Endothelial cell of umbilical vein (primary cell): ENCODE measurements at regions not wholly inside any gene's neighbourhood (a gene's known extent, or its start where the extent isn't known, plus 50 kb on each side); places are given as distances from the start of the nearest gene placed in this dataset.

ENCODE experiments used
- BruUV-seq: library from RNA; stranded (reverse); fragments of 400-500 nt; replicated peaks from 2 replicates; lab custom pipeline; 2021; lab: Mats Ljungman, UMichigan
- CTCF ChIA-PET: fragments of 300-600, 350-600 bp; sonication (Branson Sonifier 250); formaldehyde crosslinking; loops from one replicate; lab custom pipeline; 2021; ENCODE audit warnings: antibody characterized with exemption, inconsistent platforms; lab: Charles Lee
- POLR2A ChIA-PET: fragments of 300-600, 350-600 bp; sonication (Branson Sonifier 250); formaldehyde crosslinking; loops from one replicate; lab custom pipeline; 2021; ENCODE audit warnings: antibody characterized with exemption, inconsistent platforms; lab: Charles Lee
- DNase-seq: peaks from one replicate; pipeline ENCODE4 v3.0.0-alpha.2; 2011; ENCODE audit warnings: low read depth, low spot score
- FAIRE-seq: peaks from 2 replicates; lab custom pipeline; 2011; peaks lifted over from hg19 to GRCh38; lab: Jason Lieb, UNC
- H2AFZ ChIP-seq: 2 replicates; pipeline ENCODE4 v1.6.0; 2012; ENCODE audit warnings: low read depth, low read length, control low read depth, inconsistent platforms
- H3K27ac ChIP-seq: 2 replicates; pipeline ENCODE4 v1.5.1; 2011; ENCODE audit warnings: low read depth, mild to moderate bottlenecking, control low read depth, low read length, moderate library complexity; ENCODE audit not compliant: insufficient read depth
- H3K27me3 ChIP-seq, 2 experiments: 2 replicates each; pipeline versions ENCODE4 v1.6.0 to v1.6.1; 2011; ENCODE audit warnings: low read length in 2 of 2, mixed read lengths in 1 of 2; ENCODE audit not compliant: control insufficient read depth in 2 of 2, insufficient read depth in 2 of 2
- H3K36me3 ChIP-seq, 2 experiments: 2 replicates in 1 of 2; 3 replicates in 1 of 2; pipeline ENCODE4 v1.5.1; 2011; ENCODE audit warnings: low read length in 2 of 2, mild to moderate bottlenecking in 1 of 2, moderate library complexity in 1 of 2; ENCODE audit not compliant: control insufficient read depth in 2 of 2, insufficient read depth in 2 of 2; ENCODE audit errors: extremely low read depth in 1 of 2
- H3K4me1 ChIP-seq: 3 replicates; pipeline ENCODE4 v1.5.1; 2011; ENCODE audit warnings: mild to moderate bottlenecking, low read length; ENCODE audit not compliant: control insufficient read depth, insufficient read depth; ENCODE audit errors: extremely low read depth
- H3K4me2 ChIP-seq: 2 replicates; pipeline ENCODE4 v1.6.1; 2011; ENCODE audit warnings: low read length, control low read depth, mixed read lengths; ENCODE audit not compliant: insufficient read depth
- H3K4me3 ChIP-seq, 3 experiments: fragments of 200-600 bp in 1 of 3; sonication (generic), shearing (Covaris generic) in 1 of 3; replicated peaks in 1 of 3; 2 replicates each; pipeline ENCODE4 v1.5.1; 2011 to 2016; ENCODE audit warnings: control low read depth in 3 of 3, low read length in 3 of 3, mild to moderate bottlenecking in 2 of 3, inconsistent platforms in 1 of 3, low read depth in 1 of 3, moderate library complexity in 1 of 3; ENCODE audit not compliant: insufficient read depth in 1 of 3
- H3K79me2 ChIP-seq: 2 replicates; pipeline ENCODE4 v1.6.0; 2012; ENCODE audit warnings: low read length, inconsistent platforms; ENCODE audit not compliant: control insufficient read depth, insufficient read depth
- H3K9ac ChIP-seq: replicated peaks from 2 replicates; pipeline ENCODE3; 2011; ENCODE audit warnings: low read length, control low read depth; ENCODE audit not compliant: insufficient read depth; ENCODE audit errors: extremely low read depth
- H3K9me1 ChIP-seq: replicated peaks from 3 replicates; pipeline ENCODE4 v1.6.0; 2011; ENCODE audit warnings: mild to moderate bottlenecking, low read length; ENCODE audit not compliant: control insufficient read depth, insufficient read depth; ENCODE audit errors: extremely low read depth
- H3K9me3 ChIP-seq: replicated peaks from 2 replicates; pipeline ENCODE4 v1.5.1; 2012; ENCODE audit warnings: low read length, inconsistent platforms; ENCODE audit not compliant: control insufficient read depth, insufficient read depth
- H4K20me1 ChIP-seq: replicated peaks from 2 replicates; pipeline ENCODE3; 2011; ENCODE audit warnings: mild to moderate bottlenecking, low read length; ENCODE audit not compliant: control insufficient read depth, insufficient read depth; ENCODE audit errors: extremely low read depth
- EZH2 ChIP-seq: IDR thresholded peaks from 2 replicates; pipeline ENCODE4 v1.6.1; 2012; ENCODE audit warnings: borderline replicate concordance, low read depth, mild to moderate bottlenecking, moderate library complexity, low read length, inconsistent platforms; ENCODE audit not compliant: severe bottlenecking
- FOS ChIP-seq: IDR thresholded peaks from 2 replicates; pipeline ENCODE4 v1.6.1; 2011; ENCODE audit warnings: mild to moderate bottlenecking, low read length, moderate library complexity, borderline replicate concordance; ENCODE audit not compliant: insufficient read depth
- GATA2 ChIP-seq: IDR thresholded peaks from 2 replicates; pipeline ENCODE4 v1.7.0; 2011; ENCODE audit warnings: low read depth, mild to moderate bottlenecking, moderate library complexity, mixed read lengths, low read length; ENCODE audit not compliant: insufficient read length, insufficient read depth
- JUN ChIP-seq: IDR thresholded peaks from 2 replicates; pipeline ENCODE4 v1.6.1; 2011; ENCODE audit warnings: borderline replicate concordance, low read depth; ENCODE audit not compliant: insufficient read length, insufficient read depth
- MYC ChIP-seq: IDR thresholded peaks from one replicate; pipeline ENCODE4 v1.6.1; 2011; ENCODE audit warnings: mild to moderate bottlenecking, low read depth, low read length
- POLR2A ChIP-seq: IDR thresholded peaks from 2 replicates; pipeline ENCODE4 v1.6.1; 2012; ENCODE audit warnings: low read depth, mild to moderate bottlenecking, control low read depth, low read length
- POLR2AphosphoS5 ChIP-seq: IDR thresholded peaks from 2 replicates; pipeline ENCODE4 v1.6.1; 2012; ENCODE audit warnings: low read depth, mild to moderate bottlenecking, control low read depth, low read length, moderate library complexity; ENCODE audit not compliant: insufficient read depth
- dilution Hi-C: fragments of 300-500 bp; cut with MboI; formaldehyde crosslinking; loops from one replicate; pipeline ENCODE4 v1.15.0; 2019; ENCODE audit warnings: low sequenced_read_pairs; ENCODE audit not compliant: extremely low pct_ligation_motif_present
- intact Hi-C: fragments of 100-400 bp; cut with micrococcal nuclease; formaldehyde crosslinking; loops from one replicate; pipeline ENCODE4 v1.10.0; 2022
- TF ChIP-seq, protein P1 (sequence below), 2 donors: IDR thresholded peaks; 1 replicate in 1 of 2; 2 replicates in 1 of 2; pipeline ENCODE4 v1.5.1; 2011; ENCODE audit warnings: low read length in 2 of 2, mild to moderate bottlenecking in 2 of 2, moderate library complexity in 2 of 2, control low read depth in 1 of 2, inconsistent platforms in 1 of 2, low read depth in 1 of 2; ENCODE audit not compliant: insufficient read depth in 1 of 2; ENCODE audit errors: extremely low read depth in 1 of 2
- TF ChIP-seq, protein P2 (sequence below): IDR thresholded peaks from 2 replicates; pipeline ENCODE4 v1.6.1; 2011; ENCODE audit not compliant: insufficient read depth, insufficient read length

- dilution Hi-C loops, result no loop called here
- H3K27ac ChIP-seq, result no peak overlapping the region
Measured at GRCh38 chr2:240340361-240340761, 95.1 kb upstream of the GPC1 start.

More at GRCh38 chr2:240340361-240340761, 95.1 kb upstream of the GPC1 start:
- BruUV-seq, result no TSS peak
- Histone ChIP-seq H3K4me1 (no peaks in the 10 kb centered on the region), H2AFZ (no peak overlapping the region), H3K9ac (no peak overlapping the region), H3K9me1 (no peaks in the 10 kb centered on the region), H3K36me3 (no peaks in the 10 kb centered on the region), H3K9me3 (no peaks in the 10 kb centered on the region), H3K79me2 (no peaks in the 10 kb centered on the region), H3K4me3 (no peak overlapping the region), H3K27me3 (no peaks in the 10 kb centered on the region), H3K4me2 (no peak overlapping the region), H4K20me1 (no peaks in the 10 kb centered on the region)
- TF ChIP-seq EZH2, result no peak
- TF ChIP-seq POLR2AphosphoS5, result no peak
- TF ChIP-seq JUN, result no peak
- no peak for TF ChIP-seq POLR2A
- TF ChIP-seq, protein P1, sequence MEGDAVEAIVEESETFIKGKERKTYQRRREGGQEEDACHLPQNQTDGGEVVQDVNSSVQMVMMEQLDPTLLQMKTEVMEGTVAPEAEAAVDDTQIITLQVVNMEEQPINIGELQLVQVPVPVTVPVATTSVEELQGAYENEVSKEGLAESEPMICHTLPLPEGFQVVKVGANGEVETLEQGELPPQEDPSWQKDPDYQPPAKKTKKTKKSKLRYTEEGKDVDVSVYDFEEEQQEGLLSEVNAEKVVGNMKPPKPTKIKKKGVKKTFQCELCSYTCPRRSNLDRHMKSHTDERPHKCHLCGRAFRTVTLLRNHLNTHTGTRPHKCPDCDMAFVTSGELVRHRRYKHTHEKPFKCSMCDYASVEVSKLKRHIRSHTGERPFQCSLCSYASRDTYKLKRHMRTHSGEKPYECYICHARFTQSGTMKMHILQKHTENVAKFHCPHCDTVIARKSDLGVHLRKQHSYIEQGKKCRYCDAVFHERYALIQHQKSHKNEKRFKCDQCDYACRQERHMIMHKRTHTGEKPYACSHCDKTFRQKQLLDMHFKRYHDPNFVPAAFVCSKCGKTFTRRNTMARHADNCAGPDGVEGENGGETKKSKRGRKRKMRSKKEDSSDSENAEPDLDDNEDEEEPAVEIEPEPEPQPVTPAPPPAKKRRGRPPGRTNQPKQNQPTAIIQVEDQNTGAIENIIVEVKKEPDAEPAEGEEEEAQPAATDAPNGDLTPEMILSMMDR (IDR thresholded peaks at IDR 0.05; ENCODE audit: extremely low read depth in 1 of 2, insufficient read depth in 1 of 2, low read depth in 1 of 2, low read length in 2 of 2), result no peak
- no peak for TF ChIP-seq FOS
- TF ChIP-seq MYC, result no peak
- no peak for TF ChIP-seq GATA2
- TF ChIP-seq, protein P2, sequence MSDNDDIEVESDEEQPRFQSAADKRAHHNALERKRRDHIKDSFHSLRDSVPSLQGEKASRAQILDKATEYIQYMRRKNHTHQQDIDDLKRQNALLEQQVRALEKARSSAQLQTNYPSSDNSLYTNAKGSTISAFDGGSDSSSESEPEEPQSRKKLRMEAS, result no peak
- FAIRE-seq, result no peak
- DNase-seq, result no peak
- intact Hi-C loops, result no loop called here
- CTCF ChIA-PET, result no interaction called here
- POLR2A ChIA-PET, result no interaction called here
